Activated T-cell treated with anti-CD3 and anti-CD28 coated beads, Interleukin-2, amount 50 U/mL, for 72 hours (primary cell): ENCODE measurements at regions not wholly inside any gene's neighbourhood (a gene's known extent, or its start where the extent isn't known, plus 50 kb on each side); places are given as distances from the start of the nearest gene placed in this dataset.

Experiments used
- ATAC-seq, 2 donors: fragments of 150-1000 bp; cut with Tn5 transposase; replicated peaks in 1 of 2; 2 replicates each; pipeline ENCODE4 v1.10.0; 2021; ENCODE audit warnings: moderate library complexity in 2 of 2, mild to moderate bottlenecking in 1 of 2
- DNase-seq, 2 donors: peaks; one replicate each; pipeline ENCODE4 v3.0.0; 2021 to 2022; ENCODE audit warnings: mixed read lengths in 1 of 2
- H3K27ac Mint-ChIP-seq: one replicate; pipeline ENCODE4 v1.8.0; 2022; ENCODE audit warnings: mild to moderate bottlenecking, moderate library complexity, mixed read lengths
- H3K27me3 Mint-ChIP-seq: one replicate; pipeline ENCODE4 v1.8.0; 2022; ENCODE audit warnings: low read depth, mixed read lengths
- H3K36me3 Mint-ChIP-seq, 2 donors: one replicate each; pipeline ENCODE4 v1.8.0; 2022; ENCODE audit warnings: mixed read lengths in 2 of 2, mild to moderate bottlenecking in 1 of 2; ENCODE audit not compliant: insufficient read depth in 2 of 2
- H3K4me1 Mint-ChIP-seq: one replicate; pipeline ENCODE4 v1.8.0; 2022; ENCODE audit warnings: low read depth, mixed read lengths
- H3K4me3 Mint-ChIP-seq, 2 donors: one replicate each; pipeline ENCODE4 v1.8.0; 2022; ENCODE audit warnings: mild to moderate bottlenecking in 2 of 2, mixed read lengths in 2 of 2, moderate library complexity in 2 of 2
- H3K9me3 Mint-ChIP-seq, 2 donors: one replicate each; pipeline ENCODE4 v1.8.0; 2022; ENCODE audit warnings: mixed read lengths in 2 of 2

GRCh38 chr1:10903421-10903820, 107.0 kb upstream of the CASZ1 start:
- Mint-ChIP-seq H3K9me3 (no peaks in the 10 kb centered on the region), H3K27ac (no peak overlapping the region), H3K36me3 (no peaks in the 10 kb centered on the region), H3K4me1 (peaks cover 13% of the 10 kb centered on the region), H3K27me3 (peaks cover 13% of the 10 kb centered on the region), H3K4me3 (no peak overlapping the region)
- DNase-seq (no peak), ATAC-seq (no peak)

GRCh38 chr1:10903821-10904220, 107.4 kb upstream of the CASZ1 start:
- DNase-seq: peak in 1 of 2 donors; percentile 28
- H3K9me3 Mint-ChIP-seq: no peaks in the 10 kb centered on the region
- peak; percentile 59 to 72 for ATAC-seq
- H3K27me3 Mint-ChIP-seq: peaks cover 13% of the 10 kb centered on the region
- no peak overlapping the region for H3K27ac Mint-ChIP-seq
- peaks cover 13% of the 10 kb centered on the region for H3K4me1 Mint-ChIP-seq
- H3K36me3 Mint-ChIP-seq: no peaks in the 10 kb centered on the region
- no peak overlapping the region for H3K4me3 Mint-ChIP-seq

- H3K4me3 Mint-ChIP-seq: peak overlapping the region; percentile 45 to 47
- DNase-seq: peak; percentile 15 to 27
- peak in 1 of 2 donors; percentile 59 for ATAC-seq
- peaks cover 7% of the 10 kb centered on the region for H3K27me3 Mint-ChIP-seq
- H3K27ac Mint-ChIP-seq: peak overlapping the region; percentile 55
- H3K36me3 Mint-ChIP-seq: no peaks in the 10 kb centered on the region
- H3K9me3 Mint-ChIP-seq: no peaks in the 10 kb centered on the region
- H3K4me1 Mint-ChIP-seq: peaks cover 13% of the 10 kb centered on the region
Observed at GRCh38 chr1:10904396-10905358, 107.8 kb upstream of the TARDBP start.

- peaks cover 7% of the 10 kb centered on the region for H3K27me3 Mint-ChIP-seq
- peaks cover 13% of the 10 kb centered on the region for H3K4me1 Mint-ChIP-seq
- ATAC-seq (no peak), DNase-seq (no peak)
- no peaks in the 10 kb centered on the region for H3K36me3 Mint-ChIP-seq
- no peaks in the 10 kb centered on the region for H3K9me3 Mint-ChIP-seq
- no peak overlapping the region for H3K4me3 Mint-ChIP-seq
- H3K27ac Mint-ChIP-seq: no peak overlapping the region
Observed at GRCh38 chr1:10905841-10906655, 106.4 kb upstream of the TARDBP start.

- no peaks in the 10 kb centered on the region for H3K9me3 Mint-ChIP-seq
- H3K4me1 Mint-ChIP-seq: peaks cover 13% of the 10 kb centered on the region
- H3K36me3 Mint-ChIP-seq: no peaks in the 10 kb centered on the region
- no peak for ATAC-seq
- no peak for DNase-seq
- H3K4me3 Mint-ChIP-seq: no peak overlapping the region
- H3K27me3 Mint-ChIP-seq: peaks cover 7% of the 10 kb centered on the region
- no peak overlapping the region for H3K27ac Mint-ChIP-seq
Observed at GRCh38 chr1:10906866-10907519, 105.5 kb upstream of the TARDBP start.

- Mint-ChIP-seq H3K4me1 (peaks cover 13% of the 10 kb centered on the region), H3K27me3 (peaks cover 12% of the 10 kb centered on the region), H3K4me3 (no peak overlapping the region), H3K27ac (no peak overlapping the region), H3K9me3 (no peaks in the 10 kb centered on the region), H3K36me3 (no peaks in the 10 kb centered on the region)
- DNase-seq (no peak), ATAC-seq (no peak)
Observed at GRCh38 chr1:10908266-10908665, 104.2 kb upstream of the TARDBP start.

GRCh38 chr1:10909697-10910680, 102.5 kb upstream of the TARDBP start:
- no peaks in the 10 kb centered on the region for H3K9me3 Mint-ChIP-seq
- peaks cover 3% of the 10 kb centered on the region for H3K4me1 Mint-ChIP-seq
- peaks cover 27% of the 10 kb centered on the region for H3K27me3 Mint-ChIP-seq

GRCh38 chr1:10910681-10911489, 101.6 kb upstream of the TARDBP start:
- Mint-ChIP-seq H3K36me3 (no peaks in the 10 kb centered on the region), H3K4me3 (no peak overlapping the region), H3K27ac (no peak overlapping the region), H3K4me1 (no peaks in the 10 kb centered on the region), H3K9me3 (no peaks in the 10 kb centered on the region), H3K27me3 (peaks cover 27% of the 10 kb centered on the region)
- ATAC-seq: no peak
- DNase-seq: no peak

More at GRCh38 chr1:10909697-10910680, 102.5 kb upstream of the TARDBP start:
- ATAC-seq (peak; percentile 84), DNase-seq (peak; percentile 80 to 83)
- Mint-ChIP-seq H3K36me3 (no peaks in the 10 kb centered on the region), H3K27ac (no peak overlapping the region), H3K4me3 (no peak overlapping the region)

- no peak for ATAC-seq
- Mint-ChIP-seq H3K4me3 (no peak overlapping the region), H3K4me1 (peaks cover 1% of the 10 kb centered on the region), H3K9me3 (no peaks in the 10 kb centered on the region), H3K36me3 (no peaks in the 10 kb centered on the region), H3K27me3 (peaks cover 29% of the 10 kb centered on the region), H3K27ac (no peak overlapping the region)
- DNase-seq: no peak
Observed at GRCh38 chr1:10911490-10912166, 100.8 kb upstream of the TARDBP start.

GRCh38 chr1:10912441-10912840, 100.0 kb upstream of the TARDBP start:
- no peak for ATAC-seq
- Mint-ChIP-seq H3K27me3 (peaks cover 30% of the 10 kb centered on the region), H3K27ac (no peak overlapping the region), H3K36me3 (no peaks in the 10 kb centered on the region), H3K4me1 (peaks cover 10% of the 10 kb centered on the region), H3K9me3 (no peaks in the 10 kb centered on the region), H3K4me3 (no peak overlapping the region)
- DNase-seq: no peak

GRCh38 chr1:10914056-10914455, 98.4 kb upstream of the TARDBP start:
- no peak for ATAC-seq
- no peaks in the 10 kb centered on the region for H3K9me3 Mint-ChIP-seq
- peaks cover 43% of the 10 kb centered on the region for H3K27me3 Mint-ChIP-seq
- peaks cover 22% of the 10 kb centered on the region for H3K4me1 Mint-ChIP-seq
- no peak overlapping the region for H3K27ac Mint-ChIP-seq
- H3K4me3 Mint-ChIP-seq: no peak overlapping the region
- DNase-seq: no peak
- no peaks in the 10 kb centered on the region for H3K36me3 Mint-ChIP-seq
